ENCODE measurements at regions not wholly inside any gene's neighbourhood (a gene's known extent, or its start where the extent isn't known, plus 50 kb on each side); places are given as distances from the start of the nearest gene placed in this dataset.

GRCh38 chr2:21229302-21229701, 105.5 kb downstream of the TDRD15 start:
- ATAC-seq (no peak), DNase-seq (ENCODE audit: low read depth in 1 of 2, low spot score in 1 of 2) (no peak)
- 8% methylated on average over 1 of the region's 1 CpG for WGBS (ENCODE audit: missing lambda C conversion rate)

GRCh38 chr2:21230140-21230539, 106.4 kb downstream of the TDRD15 start:
- DNase-seq (ENCODE audit: low read depth in 1 of 2, low spot score in 1 of 2), result no peak
- ChIA-PET POLR2A (no interaction called here), CTCF (no interaction called here)
- no peak overlapping the region for H3K4me3 ChIP-seq
- no peak for ATAC-seq
- no peak overlapping the region for H3K4me2 ChIP-seq
- WGBS (ENCODE audit: missing lambda C conversion rate), result 0% methylated on average over 1 of the region's 1 CpG
- TF ChIP-seq ELK1 (IDR thresholded peaks at IDR 0.05; ENCODE audit: low read depth, low read length) (no peak), CHD2 (IDR thresholded peaks at IDR 0.05; ENCODE audit: low read length, partially characterized antibody) (no peak), NPAS2 (CRISPR knock-in tag; IDR thresholded peaks at IDR 0.05; ENCODE audit: borderline replicate concordance) (no peak), TP53 (CRISPR knock-in tag; IDR thresholded peaks at IDR 0.05) (no peak), CEBPB (IDR thresholded peaks at IDR 0.05) (no peak), KDM1A (IDR thresholded peaks at IDR 0.05; ENCODE audit: low read depth) (no peak), PHF8 (IDR thresholded peaks at IDR 0.05; ENCODE audit: borderline replicate concordance, low read depth) (no peak), MAX (IDR thresholded peaks at IDR 0.05) (no peak), HDAC2 (IDR thresholded peaks at IDR 0.05) (no peak), EHF (CRISPR knock-in tag; IDR thresholded peaks at IDR 0.05) (no peak), JUN (IDR thresholded peaks at IDR 0.05) (no peak), ATOH8 (CRISPR knock-in tag; IDR thresholded peaks at IDR 0.05; ENCODE audit: low read depth) (no peak), CBX8 (IDR thresholded peaks at IDR 0.05) (no peak), JUNB (IDR thresholded peaks at IDR 0.05) (no peak), MYC (IDR thresholded peaks at IDR 0.05; ENCODE audit: borderline replicate concordance, low read length) (no peak), ESRRA (IDR thresholded peaks at IDR 0.05; ENCODE audit: borderline replicate concordance, low read length) (no peak), RCOR1 (IDR thresholded peaks at IDR 0.05; ENCODE audit: low read depth, low read length) (no peak), HES2 (IDR thresholded peaks at IDR 0.05) (no peak), FOSB (CRISPR knock-in tag; IDR thresholded peaks at IDR 0.05) (no peak)
- TF ChIP-seq, protein P1, sequence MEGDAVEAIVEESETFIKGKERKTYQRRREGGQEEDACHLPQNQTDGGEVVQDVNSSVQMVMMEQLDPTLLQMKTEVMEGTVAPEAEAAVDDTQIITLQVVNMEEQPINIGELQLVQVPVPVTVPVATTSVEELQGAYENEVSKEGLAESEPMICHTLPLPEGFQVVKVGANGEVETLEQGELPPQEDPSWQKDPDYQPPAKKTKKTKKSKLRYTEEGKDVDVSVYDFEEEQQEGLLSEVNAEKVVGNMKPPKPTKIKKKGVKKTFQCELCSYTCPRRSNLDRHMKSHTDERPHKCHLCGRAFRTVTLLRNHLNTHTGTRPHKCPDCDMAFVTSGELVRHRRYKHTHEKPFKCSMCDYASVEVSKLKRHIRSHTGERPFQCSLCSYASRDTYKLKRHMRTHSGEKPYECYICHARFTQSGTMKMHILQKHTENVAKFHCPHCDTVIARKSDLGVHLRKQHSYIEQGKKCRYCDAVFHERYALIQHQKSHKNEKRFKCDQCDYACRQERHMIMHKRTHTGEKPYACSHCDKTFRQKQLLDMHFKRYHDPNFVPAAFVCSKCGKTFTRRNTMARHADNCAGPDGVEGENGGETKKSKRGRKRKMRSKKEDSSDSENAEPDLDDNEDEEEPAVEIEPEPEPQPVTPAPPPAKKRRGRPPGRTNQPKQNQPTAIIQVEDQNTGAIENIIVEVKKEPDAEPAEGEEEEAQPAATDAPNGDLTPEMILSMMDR (IDR thresholded peaks at IDR 0.05), result no peak
- H3K4me1 ChIP-seq, result no peaks in the 10 kb centered on the region
- FAIRE-seq, result no peak
- H3K9me3 ChIP-seq, result no peaks in the 10 kb centered on the region
- no peak overlapping the region for H3K27ac ChIP-seq

More at GRCh38 chr2:21229302-21229701, 105.5 kb downstream of the TDRD15 start:
- ChIA-PET POLR2A (no interaction called here), CTCF (no interaction called here)
- H3K4me1 ChIP-seq, result no peaks in the 10 kb centered on the region
- no peak for FAIRE-seq
- no peak for TF ChIP-seq NFE2L2 (conservative IDR thresholded peaks at IDR 0.05; ENCODE audit: low read length)
- TF ChIP-seq RAD21 (conservative IDR thresholded peaks at IDR 0.05 in 1 of 2, IDR thresholded peaks at IDR 0.05 in 1 of 2), result no peak
- no peak for TF ChIP-seq HOXA7 (CRISPR knock-in tag; IDR thresholded peaks at IDR 0.05)
- TF ChIP-seq CHD2 (IDR thresholded peaks at IDR 0.05; ENCODE audit: low read length, partially characterized antibody), result no peak
- TF ChIP-seq CEBPB (IDR thresholded peaks at IDR 0.05), result no peak
- TF ChIP-seq EHF (CRISPR knock-in tag; IDR thresholded peaks at IDR 0.05), result no peak
- H3K4me2 ChIP-seq, result no peak overlapping the region
- H3K9me3 ChIP-seq, result no peaks in the 10 kb centered on the region
- no peak overlapping the region for H3K27ac ChIP-seq
- no peak overlapping the region for H3K4me3 ChIP-seq
